ENCODE measurements at regions not wholly inside any gene's neighbourhood (a gene's known extent, or its start where the extent isn't known, plus 50 kb on each side); places are given as distances from the start of the nearest gene placed in this dataset.

GRCh38 chrX:39377773-39378172, 576.5 kb downstream of the MID1IP1 start:
- ATAC-seq (no peak), DNase-seq (ENCODE audit: low spot score) (no peak)

- no peak for ATAC-seq
- no peak for DNase-seq (ENCODE audit: low spot score)
Observed at GRCh38 chrX:39381422-39381821, 580.2 kb downstream of the MID1IP1 start.

GRCh38 chrX:39384996-39385395, 583.7 kb downstream of the MID1IP1 start:
- no peak for ATAC-seq

GRCh38 chrX:39388730-39389129, 587.5 kb downstream of the MID1IP1 start:
- ATAC-seq, result no peak

More at GRCh38 chrX:39384996-39385395, 583.7 kb downstream of the MID1IP1 start:
- DNase-seq (ENCODE audit: low spot score), result no peak

GRCh38 chrX:39396358-39396995, 595.2 kb downstream of the MID1IP1 start:
- no peak for ATAC-seq
- DNase-seq (ENCODE audit: low spot score), result no peak

More at GRCh38 chrX:39388730-39389129, 587.5 kb downstream of the MID1IP1 start:
- no peak for DNase-seq (ENCODE audit: low spot score)

GRCh38 chrX:39397561-39398199, 596.4 kb downstream of the MID1IP1 start:
- no peak for DNase-seq (ENCODE audit: low spot score)

GRCh38 chrX:39398215-39398962, 597.1 kb downstream of the MID1IP1 start:
- DNase-seq (ENCODE audit: low spot score) (no peak), ATAC-seq (peak; percentile 30)

More at GRCh38 chrX:39397561-39398199, 596.4 kb downstream of the MID1IP1 start:
- ATAC-seq, result no peak

- DNase-seq (ENCODE audit: low spot score) (no peak), ATAC-seq (no peak)
Observed at GRCh38 chrX:39398963-39399261, 597.7 kb downstream of the MID1IP1 start.

- ATAC-seq, result no peak
- DNase-seq (ENCODE audit: low spot score), result no peak
Observed at GRCh38 chrX:39399387-39399786, 598.1 kb downstream of the MID1IP1 start.

- no peak for ATAC-seq
- no peak for DNase-seq (ENCODE audit: low spot score)
Observed at GRCh38 chrX:39401483-39402110, 600.3 kb downstream of the MID1IP1 start.

- no peak for ATAC-seq
- DNase-seq (ENCODE audit: low spot score), result no peak
Observed at GRCh38 chrX:39402158-39402557, 600.9 kb downstream of the MID1IP1 start.

GRCh38 chrX:39406799-39407198, 605.5 kb downstream of the MID1IP1 start:
- no peak for DNase-seq (ENCODE audit: low spot score)
- ATAC-seq, result no peak

GRCh38 chrX:39409246-39409917, 608.1 kb downstream of the MID1IP1 start:
- ATAC-seq (peak; percentile 83), DNase-seq (ENCODE audit: low spot score) (no peak)

GRCh38 chrX:39414290-39414854, 613.1 kb downstream of the MID1IP1 start:
- no peak for DNase-seq (ENCODE audit: low spot score)
- peak; percentile 49 for ATAC-seq

GRCh38 chrX:39416547-39417260, 615.4 kb downstream of the MID1IP1 start:
- ATAC-seq (peak; percentile 77), DNase-seq (ENCODE audit: low spot score) (no peak)

GRCh38 chrX:39418254-39418704, 617.0 kb downstream of the MID1IP1 start:
- DNase-seq (ENCODE audit: low spot score), result no peak
- no peak for ATAC-seq

- ATAC-seq (peak; percentile 80), DNase-seq (ENCODE audit: low spot score) (peak; percentile 75)
Observed at GRCh38 chrX:39418731-39419638, 617.7 kb downstream of the MID1IP1 start.

GRCh38 chrX:39421006-39421405, 619.7 kb downstream of the MID1IP1 start:
- no peak for DNase-seq (ENCODE audit: low spot score)
- ATAC-seq, result no peak
